NCI-H2029 (cell line): ENCODE measurements at regions not wholly inside any gene's neighbourhood (a gene's known extent, or its start where the extent isn't known, plus 50 kb on each side); places are given as distances from the start of the nearest gene placed in this dataset.
A peak's percentile ranks its signal among the peaks of the same experiment; 100 is the strongest.

Source experiments
- DNase-seq: peaks from one replicate; lab custom pipeline; 2025; lab: John Stamatoyannopoulos, UW

DNA sequence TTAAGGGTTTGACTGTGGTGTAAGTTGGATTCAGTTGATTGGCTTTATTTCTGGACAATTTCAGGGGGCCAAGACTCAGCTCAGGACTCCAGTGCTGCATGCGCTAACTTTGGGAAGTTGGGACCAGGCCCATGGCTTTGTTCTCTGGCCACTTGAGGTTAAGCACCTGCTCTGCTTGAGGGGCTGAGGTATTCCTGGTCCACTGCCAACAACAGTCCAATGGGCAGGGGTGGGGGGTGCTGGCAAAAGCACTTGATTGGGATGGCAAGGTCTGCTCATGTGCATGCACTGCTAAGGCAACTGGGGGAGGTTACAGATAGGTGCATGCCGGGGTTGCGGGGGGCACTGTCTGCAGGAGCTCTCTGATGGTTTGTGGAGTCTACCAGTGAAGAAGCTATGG, 52.6 kb upstream of the ASB17 start:
- no peak for DNase-seq

DNA sequence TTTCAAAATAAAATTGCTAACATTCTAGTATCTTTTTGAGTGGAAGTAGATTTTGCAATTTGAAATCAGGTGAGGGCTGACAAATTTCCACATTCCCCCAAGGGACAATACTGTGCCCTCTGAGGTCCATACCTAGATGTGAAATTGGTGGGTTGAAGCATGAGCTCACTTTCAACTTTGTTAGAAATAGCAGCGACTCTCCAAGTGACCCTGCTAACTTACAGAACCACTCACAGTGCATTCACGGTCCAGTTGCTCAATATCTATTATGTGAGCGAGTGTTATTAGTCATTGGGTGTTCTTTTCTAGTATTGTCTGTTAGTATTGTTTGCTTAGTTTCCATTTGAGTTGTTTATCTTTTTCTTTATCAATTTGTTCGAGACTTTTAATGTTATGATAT, 53.6 kb upstream of the ASB17 start:
- no peak for DNase-seq

DNA sequence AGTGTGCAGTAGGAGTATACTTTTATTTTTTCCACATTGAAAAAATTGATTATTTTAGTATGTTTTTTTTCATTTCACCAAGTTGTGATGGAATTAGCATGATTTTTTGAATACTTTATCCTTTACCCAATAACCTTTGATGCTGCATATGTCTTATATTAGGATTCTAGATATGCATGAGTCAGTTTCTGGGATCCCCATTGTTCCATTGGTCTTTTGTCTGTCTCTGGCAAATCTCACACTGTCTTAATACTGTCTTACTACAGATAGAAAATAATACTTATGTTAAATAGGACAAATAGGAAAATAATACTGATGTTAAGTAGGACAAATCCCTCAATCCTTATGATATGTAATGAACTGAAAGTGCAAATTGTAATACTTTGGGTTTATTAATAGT, 54.3 kb upstream of the ASB17 start:
- DNase-seq, result no peak

DNA sequence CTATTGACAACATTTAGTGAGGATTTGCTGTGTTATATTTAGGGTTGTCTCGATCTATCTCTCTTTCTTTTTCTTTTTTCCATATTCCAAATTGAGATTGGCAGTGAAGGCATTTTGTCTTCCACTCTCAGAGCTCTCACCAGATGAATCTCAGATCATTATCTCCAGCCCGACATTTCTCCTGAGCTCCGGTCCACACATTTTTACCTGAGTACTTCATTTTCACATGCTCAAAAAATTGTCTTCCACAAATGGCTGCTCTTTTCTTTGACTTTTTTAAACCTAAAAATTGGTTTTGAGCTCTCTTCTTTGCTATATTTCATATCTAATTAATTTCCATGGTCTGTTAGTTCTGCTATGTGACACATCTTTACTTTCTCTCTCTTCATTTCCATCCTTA, 56.9 kb upstream of the ASB17 start:
- DNase-seq, result no peak

DNA sequence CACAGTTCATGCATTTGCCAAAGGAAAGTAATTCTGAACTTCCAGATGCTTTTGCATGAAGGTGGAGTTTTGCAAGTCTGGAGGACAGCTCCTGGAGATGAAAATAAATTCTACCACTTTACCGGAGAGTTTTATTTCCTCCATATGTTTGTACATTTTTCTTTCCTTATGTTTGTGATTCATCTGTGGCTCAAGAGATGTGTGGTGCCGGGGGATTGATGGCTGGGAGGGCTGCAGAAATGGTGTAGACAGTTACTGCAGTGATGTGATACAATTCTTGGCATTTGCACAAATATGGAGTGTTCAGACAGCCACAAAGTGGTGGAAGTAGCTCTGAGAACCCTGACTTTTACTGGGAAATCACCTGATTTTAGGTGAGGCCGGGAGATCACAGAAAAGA, 58.5 kb upstream of the ASB17 start:
- no peak for DNase-seq

DNA sequence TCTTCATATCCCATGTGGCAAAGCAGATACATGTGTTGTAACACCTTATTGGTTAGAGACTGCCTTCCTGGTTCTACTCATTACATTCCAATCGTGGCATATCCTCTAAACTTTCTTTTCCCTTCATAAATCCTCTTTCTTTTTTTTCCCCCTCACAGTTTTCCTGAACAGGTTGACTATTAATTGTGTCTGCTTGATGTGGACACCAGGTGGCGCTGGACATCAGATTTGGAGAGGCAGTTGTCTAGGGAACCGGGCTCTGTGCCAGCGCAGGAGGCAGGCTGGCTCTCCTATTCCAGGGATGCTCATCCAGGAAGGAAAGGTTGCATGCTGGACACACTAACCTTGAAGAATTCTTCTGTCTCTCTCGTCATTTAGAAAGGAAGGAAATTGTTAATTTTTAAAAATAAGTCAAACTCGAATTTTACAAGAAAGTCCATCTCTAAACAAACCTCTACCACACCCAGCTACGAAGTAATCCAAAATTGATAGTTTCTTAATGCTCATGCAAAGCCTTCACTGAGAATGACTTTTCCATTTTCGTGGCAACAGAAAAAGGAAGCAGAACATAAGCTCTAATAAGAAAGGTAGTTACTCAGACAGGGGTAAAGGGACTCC, 59.4 kb upstream of the ASB17 start:
- DNase-seq, result peak; percentile 80

DNA sequence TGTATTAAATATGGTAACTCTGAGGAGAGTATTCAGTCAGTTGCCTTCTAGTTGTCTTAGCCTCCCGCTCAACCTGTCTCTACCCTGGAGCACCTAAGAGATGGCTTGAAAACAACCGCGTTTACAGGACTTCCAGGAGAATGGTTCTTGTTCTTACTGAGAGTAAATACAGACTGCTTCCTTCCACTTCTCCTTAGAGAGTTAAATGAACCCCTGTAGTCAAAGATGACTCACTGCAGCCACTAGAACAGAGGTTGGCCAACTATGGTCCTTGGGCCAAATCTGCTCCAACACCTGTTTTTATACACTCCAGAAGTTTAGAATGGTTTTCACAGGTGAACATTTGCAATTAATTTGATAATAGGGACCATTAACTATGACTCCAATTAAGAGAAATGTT, 60.1 kb upstream of the ASB17 start:
- no peak for DNase-seq

DNA sequence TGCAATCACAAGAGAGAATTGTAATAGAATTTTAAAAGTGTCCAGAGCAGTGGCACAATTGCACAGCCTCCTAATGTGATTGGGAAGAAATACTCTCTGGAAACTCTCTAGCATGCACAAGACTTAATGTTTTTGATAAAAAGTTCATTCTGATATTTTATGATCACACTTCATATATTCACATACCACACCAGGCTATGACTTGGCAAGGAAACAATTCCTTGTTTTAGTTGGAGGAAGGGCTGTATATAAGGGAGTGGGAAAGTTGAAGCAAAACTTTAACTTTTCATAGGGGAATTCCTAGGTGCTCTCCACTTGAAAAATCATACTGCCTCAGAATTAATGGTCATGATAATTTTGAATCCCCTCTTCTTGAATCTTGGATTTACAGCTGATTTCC, 61.5 kb upstream of the ASB17 start:
- no peak for DNase-seq

DNA sequence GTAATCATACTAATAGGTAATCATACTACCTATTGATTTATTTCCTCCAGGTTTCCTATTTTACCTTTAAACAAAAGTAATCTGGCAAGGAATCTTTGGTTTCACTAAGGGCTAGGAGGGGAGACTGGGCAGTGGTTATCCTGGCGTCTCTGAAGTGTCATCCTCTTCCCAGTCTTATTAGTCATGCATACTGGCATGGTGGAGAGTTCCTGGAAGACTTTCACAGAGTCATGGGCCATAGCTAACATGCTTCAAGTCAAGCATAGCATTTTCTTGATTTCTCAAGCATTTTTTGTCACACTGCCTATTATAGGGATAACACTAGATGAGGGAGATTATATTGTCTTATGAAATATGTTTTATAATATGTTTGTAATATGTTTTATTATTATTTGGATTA, 64.0 kb upstream of the ASB17 start:
- DNase-seq, result no peak

DNA sequence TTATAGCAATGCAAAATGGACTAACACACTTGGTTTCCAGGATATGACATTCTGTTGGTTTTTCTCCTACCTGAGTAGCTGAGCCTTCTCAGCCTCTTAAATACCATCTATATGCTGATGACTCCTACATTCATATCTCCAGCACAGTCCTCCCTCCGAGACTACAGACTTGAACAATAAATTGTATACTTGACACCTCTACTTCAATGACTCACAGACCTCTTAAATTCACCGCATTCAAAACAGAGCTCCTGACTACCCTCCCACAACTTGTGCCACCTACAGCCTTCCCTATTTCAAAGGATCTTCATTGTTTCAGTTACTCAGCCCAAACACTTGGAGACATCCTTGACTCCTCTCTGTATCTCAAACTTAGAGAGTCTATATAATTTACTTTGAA, 66.8 kb upstream of the ASB17 start:
- no peak for DNase-seq

DNA sequence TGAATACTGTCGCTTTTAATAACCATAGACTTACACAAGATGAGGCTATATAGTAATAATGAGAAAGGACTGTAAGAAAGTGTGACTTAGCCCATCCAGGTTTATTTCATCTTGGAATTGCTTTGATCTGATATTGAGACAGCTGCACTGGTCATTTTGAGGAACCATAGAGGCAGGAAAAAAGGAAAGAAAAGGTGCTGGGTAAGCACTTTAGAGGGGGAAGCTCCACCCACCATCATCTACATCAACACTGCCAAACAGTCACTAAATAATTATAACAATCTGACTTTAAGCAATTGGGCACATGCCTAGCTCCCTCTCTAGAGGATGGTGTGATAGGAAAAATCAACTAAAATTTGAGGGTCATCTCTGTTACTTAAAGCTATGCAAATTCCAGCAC, 70.6 kb upstream of the ST6GALNAC3 start:
- no peak for DNase-seq

DNA sequence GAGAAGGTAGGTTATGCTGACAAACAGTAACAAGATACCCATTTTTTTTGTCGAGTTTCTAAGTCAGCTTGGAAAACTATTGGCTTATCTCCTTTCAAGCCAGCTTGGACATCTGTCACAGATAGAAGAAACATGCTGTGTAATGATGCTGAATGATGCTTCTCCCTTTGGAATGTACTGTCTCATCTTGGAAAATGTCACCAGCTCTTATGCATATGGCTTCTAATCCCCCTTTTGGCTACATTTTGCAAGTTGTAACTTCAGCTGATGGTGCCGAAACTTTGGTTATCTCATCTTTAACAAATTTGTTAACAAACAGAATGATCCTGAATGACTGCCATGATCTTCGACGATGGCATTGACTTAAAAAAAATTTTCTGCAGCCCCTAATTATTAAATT, 68.8 kb upstream of the ST6GALNAC3 start:
- DNase-seq, result no peak

DNA sequence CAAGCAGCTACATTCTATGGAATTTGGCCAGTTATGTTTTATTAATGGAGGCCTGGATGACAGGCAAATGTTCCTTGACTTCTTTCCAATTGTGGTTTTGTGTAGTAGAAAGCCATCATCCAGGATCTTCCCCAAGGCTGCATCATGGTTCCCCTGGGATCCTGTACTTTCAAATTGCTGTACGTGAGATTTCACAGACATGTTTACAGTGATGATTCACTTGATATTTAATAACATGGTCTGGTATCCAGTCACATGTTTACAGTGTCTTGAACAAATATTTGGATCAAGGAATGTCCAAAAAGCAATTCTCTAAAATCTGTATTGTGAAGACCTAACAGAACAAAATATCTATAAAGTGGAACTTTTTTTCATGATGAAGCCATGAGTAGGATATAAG, 68.3 kb upstream of the ST6GALNAC3 start:
- no peak for DNase-seq

DNA sequence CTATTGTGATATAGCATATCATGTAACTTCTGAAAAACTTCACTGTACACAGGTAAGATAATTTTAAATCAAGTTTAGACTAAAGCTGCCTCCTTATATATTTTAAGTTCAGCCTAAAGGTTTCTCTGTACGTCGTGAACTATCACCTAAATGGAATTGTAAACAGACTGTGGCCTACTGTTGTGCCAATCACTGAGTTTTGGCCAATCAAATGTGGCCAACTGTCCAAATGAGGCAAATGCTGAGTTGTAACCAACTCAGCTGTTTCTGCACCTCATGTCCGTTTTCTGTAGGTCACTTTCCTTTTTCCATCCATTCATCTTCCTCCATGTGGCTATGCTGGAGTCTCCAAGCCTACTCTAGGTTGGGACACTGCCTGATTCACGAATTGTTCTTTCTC, 63.7 kb upstream of the ST6GALNAC3 start:
- DNase-seq, result no peak

DNA sequence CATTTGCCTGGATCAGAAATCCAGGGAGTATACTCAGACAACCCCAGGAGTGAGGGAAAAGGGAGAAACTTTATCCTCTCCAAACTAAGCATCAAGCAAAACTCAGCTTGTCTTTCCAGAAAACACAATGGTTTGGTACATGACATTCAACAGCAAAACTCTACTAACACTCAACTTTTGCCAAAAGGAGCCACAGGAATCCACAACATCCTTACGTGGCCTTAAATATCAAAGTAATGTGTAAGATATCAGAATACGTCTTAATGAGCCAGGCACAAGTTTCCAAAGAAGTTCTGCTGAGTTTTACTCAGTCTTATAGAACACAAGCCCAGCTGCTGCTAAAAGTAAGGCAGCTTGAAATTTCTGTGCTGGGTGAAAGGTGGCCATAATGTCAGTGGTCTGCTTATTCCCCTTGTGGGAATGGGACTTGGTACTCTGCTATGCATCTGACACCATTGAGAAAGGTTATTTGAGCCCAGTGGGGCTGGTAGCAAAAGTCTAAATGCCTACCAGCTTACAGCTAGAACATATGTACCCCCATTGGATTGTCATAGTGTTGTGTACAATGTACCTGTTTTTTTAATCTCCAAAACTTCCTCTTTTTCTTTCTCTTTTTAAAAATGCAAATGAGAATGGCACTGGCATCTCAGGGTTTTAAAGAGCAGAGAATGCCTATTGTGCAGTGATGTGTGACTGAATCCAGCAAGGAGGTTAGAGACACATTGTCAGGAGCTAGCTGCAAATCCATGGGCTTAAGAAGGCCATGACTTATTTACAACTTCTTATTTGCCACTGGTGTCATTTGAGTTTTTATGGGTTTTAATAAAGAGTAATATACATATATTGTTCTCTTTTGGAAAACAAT, 62.0 kb upstream of the ST6GALNAC3 start:
- no peak for DNase-seq

DNA sequence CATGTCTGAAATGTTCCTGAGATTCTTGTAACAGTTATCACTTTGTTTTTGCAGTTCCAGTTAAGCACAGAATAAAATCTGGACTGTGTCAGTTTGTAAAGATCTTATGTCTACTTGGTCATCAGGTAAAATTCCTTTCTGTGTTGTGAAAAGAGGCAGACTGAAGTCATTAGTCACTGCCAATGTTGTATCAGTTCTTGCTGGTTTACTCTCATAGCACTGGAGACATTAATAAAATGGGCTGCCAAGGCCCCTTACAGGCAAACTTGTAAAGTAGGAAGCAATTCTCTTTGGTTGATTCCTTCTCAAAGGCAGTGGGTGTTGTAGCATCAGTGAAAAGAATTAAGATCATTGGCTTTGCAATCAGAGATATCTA, 61.4 kb upstream of the ST6GALNAC3 start:
- DNase-seq, result no peak

DNA sequence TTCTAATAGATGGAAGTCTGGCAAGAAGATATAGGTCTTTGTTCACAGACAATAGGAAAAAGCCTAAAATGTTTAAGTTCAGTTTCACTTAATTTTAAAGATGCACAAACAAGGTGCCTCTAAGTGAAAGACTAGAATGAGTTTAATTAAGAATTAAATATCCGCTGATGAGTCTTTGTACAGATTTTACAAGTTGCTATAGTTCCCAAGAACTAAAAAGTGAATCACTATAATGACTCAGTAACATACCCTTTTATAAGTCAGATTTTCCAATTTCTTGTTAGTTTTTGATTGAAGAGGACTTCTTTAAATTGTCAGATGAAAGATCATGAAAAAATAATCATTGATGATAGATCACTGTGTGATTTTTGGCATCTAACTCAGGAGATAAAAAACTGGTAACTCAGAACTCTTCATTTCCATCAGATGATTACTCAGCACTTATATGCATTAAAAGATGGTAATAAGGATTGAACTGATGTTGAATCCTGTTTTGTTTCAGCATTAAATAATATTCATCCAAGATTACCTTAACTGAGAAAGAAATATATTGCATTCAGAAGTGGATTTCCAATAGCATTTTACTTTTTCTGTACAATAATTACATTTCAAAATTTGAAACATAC, 59.0 kb upstream of the ST6GALNAC3 start:
- DNase-seq, result no peak

DNA sequence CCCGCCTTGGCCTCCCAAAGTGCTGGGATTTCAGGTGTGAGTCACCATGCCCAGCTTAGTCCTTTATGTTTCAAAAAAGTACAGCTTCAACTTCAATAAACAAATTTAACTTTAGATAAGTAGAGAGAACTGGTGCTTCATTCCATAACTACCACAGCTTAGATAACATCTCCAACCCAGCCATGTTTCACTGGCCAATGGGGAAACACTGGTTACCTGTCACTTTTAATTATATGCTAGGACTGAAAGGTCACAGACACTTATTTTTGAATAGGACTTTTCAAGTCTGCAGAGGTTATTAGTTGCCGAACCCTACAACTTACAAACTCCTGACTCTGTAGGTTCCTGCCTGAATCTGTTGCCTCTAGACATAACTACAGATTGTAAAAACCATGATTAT, 56.5 kb upstream of the ST6GALNAC3 start:
- DNase-seq, result no peak

DNA sequence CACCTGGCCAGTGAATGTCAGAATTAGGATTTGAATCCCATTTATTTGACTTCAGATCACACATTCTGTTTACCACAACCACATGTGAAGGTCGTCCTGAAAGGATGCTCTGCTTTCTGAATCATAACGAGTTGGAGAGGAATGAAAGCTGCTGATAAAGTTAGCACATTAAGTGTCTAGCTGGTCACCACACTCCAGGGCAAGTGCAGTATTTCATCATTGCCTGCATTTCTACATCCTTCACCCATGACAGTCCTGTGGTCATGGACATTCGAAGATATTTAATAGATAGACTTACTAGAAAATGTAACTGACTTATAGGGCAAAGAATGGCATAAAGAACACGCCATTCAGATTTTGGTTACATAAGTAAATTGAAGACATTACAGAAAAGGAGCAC, 52.7 kb upstream of the ST6GALNAC3 start:
- DNase-seq, result no peak

DNA sequence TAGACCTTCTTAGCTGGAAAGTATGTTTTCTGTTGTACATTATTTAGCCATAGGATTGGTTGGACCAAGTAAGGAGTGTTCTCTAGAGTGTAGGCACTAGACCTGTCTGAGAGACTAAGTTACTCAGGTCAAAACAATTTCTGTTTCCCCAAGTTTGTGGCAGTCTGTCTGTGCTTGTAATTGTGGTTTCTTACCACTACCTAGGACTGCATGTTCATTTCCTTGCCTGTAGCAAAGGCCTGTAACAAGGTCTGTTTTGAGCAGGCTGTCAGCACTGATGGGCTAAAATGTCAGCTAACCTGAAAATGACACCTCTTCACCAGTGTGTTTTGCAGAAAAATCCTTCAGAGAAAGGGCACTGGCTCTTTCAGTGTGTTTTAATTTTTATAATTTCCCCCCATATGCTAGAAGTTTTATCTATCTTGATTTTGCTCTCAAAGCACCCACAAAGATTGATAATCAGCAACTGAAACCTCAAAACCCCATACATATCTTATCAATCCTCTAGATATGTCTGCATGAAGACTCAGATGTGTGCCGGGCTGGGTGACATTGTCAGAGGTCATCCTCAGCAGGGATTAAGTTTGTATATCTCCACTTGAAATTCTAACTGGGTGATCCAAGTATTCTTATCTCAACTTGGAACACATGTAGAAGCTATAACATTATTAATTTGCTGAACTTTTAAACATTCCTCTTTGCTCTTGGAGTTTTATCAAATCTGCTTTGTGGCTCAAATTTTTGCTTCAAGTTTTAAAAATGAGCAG, 50.7 kb upstream of the ST6GALNAC3 start:
- no peak for DNase-seq
